Nephron progenitor cell (in vitro differentiated cells): ENCODE measurements at regions not wholly inside any gene's neighbourhood (a gene's known extent, or its start where the extent isn't known, plus 50 kb on each side); places are given as distances from the start of the nearest gene placed in this dataset.

Experiments
- DNase-seq: peaks from one replicate; pipeline ENCODE4 v3.0.0; 2021
- H3K27ac Mint-ChIP-seq: 2 replicates; pipeline ENCODE4 v1.8.0; 2021; ENCODE audit warnings: mild to moderate bottlenecking, moderate library complexity, mixed read lengths
- H3K27me3 Mint-ChIP-seq: 2 replicates; pipeline ENCODE4 v1.8.0; 2021; ENCODE audit warnings: mild to moderate bottlenecking, low read depth, mixed read lengths; ENCODE audit not compliant: poor library complexity
- H3K36me3 Mint-ChIP-seq: 2 replicates; pipeline ENCODE4 v1.8.0; 2021; ENCODE audit warnings: low read depth, mixed read lengths
- H3K4me1 Mint-ChIP-seq: 2 replicates; pipeline ENCODE4 v1.8.0; 2021; ENCODE audit warnings: mixed read lengths
- H3K4me3 Mint-ChIP-seq: 2 replicates; pipeline ENCODE4 v1.8.0; 2021; ENCODE audit warnings: mild to moderate bottlenecking, moderate library complexity, mixed read lengths
- H3K9me3 Mint-ChIP-seq: 2 replicates; pipeline ENCODE4 v1.8.0; 2021; ENCODE audit warnings: mild to moderate bottlenecking, moderate library complexity, mixed read lengths
- TF ChIP-seq, protein P1 (sequence below): fragments of 200-600 bp; sonication (generic); IDR thresholded peaks from 2 replicates; pipeline ENCODE4 v1.5.0; 2021; ENCODE audit warnings: antibody characterized with exemption

DNA sequence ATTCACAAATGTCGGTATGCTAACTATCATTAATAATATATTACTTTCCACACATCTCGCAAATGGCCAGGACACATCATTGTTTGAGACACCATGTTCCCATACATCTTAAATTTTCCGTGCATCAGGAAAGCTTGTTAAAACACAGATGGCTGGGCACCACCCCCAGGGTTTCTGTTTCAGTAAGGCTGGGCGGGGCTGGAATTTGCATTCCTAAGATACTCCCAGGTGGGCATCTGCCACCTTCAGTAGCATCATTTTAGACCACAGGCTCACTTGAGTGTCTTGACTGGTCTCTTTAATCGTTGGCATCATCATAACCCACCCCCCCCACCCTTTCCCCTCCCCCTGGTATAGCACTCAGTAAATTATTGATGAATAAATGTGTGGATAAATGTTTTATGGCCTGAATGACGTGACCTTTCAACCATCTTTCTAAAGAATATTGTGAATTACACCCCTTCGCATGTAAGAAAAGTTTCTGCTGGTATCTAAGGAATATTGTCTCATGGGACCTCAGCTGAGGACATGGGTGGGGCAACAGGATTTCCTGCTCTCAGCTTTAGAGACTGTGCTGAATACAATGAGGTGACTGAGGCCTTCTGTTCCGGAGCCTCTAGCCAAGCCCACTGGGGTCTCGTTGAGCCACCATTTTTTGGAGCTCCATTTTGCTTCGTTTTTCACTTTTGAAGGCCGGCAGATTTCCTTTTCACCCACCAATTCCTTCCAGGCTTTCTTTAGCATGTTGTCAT is 124.1 kb upstream of the NEDD9 start:
- TF ChIP-seq, protein P1, sequence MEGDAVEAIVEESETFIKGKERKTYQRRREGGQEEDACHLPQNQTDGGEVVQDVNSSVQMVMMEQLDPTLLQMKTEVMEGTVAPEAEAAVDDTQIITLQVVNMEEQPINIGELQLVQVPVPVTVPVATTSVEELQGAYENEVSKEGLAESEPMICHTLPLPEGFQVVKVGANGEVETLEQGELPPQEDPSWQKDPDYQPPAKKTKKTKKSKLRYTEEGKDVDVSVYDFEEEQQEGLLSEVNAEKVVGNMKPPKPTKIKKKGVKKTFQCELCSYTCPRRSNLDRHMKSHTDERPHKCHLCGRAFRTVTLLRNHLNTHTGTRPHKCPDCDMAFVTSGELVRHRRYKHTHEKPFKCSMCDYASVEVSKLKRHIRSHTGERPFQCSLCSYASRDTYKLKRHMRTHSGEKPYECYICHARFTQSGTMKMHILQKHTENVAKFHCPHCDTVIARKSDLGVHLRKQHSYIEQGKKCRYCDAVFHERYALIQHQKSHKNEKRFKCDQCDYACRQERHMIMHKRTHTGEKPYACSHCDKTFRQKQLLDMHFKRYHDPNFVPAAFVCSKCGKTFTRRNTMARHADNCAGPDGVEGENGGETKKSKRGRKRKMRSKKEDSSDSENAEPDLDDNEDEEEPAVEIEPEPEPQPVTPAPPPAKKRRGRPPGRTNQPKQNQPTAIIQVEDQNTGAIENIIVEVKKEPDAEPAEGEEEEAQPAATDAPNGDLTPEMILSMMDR, result no peak
- Mint-ChIP-seq H3K27ac (no peak overlapping the region), H3K36me3 (peaks cover 10% of the 10 kb centered on the region), H3K9me3 (peaks cover 17% of the 10 kb centered on the region), H3K4me1 (peaks cover 36% of the 10 kb centered on the region), H3K4me3 (no peak overlapping the region), H3K27me3 (peaks cover 17% of the 10 kb centered on the region)
- DNase-seq, result no peak

DNA sequence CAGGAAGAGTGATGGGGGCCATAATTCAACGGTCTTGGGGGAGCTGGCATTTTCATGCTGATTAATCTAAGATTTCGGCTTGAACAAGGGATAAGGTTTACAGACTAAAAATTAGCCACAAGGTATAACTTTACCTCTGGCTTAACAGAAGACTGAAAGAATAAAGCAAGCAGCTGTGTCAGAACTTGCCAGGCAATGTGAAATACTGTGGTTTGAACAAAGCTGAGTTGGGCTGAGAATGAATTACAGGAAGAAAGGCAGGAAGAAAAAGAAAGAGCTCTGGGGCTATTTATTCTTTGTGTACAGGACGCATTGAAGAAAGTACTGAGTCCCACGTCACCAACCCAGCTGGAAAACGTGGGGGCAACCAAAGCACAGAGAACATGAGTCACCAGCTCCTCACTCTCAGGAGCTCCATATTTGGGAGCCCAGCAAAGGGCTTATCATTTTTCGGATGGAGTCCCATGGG is 121.5 kb upstream of the NEDD9 start:
- no peak for DNase-seq
- Mint-ChIP-seq H3K9me3 (peaks cover 5% of the 10 kb centered on the region), H3K27me3 (peaks cover 8% of the 10 kb centered on the region), H3K36me3 (no peaks in the 10 kb centered on the region), H3K27ac (peak overlapping the region; percentile 76), H3K4me3 (peak overlapping the region; percentile 5), H3K4me1 (peaks cover 36% of the 10 kb centered on the region)
- TF ChIP-seq, protein P1, result no peak

DNA sequence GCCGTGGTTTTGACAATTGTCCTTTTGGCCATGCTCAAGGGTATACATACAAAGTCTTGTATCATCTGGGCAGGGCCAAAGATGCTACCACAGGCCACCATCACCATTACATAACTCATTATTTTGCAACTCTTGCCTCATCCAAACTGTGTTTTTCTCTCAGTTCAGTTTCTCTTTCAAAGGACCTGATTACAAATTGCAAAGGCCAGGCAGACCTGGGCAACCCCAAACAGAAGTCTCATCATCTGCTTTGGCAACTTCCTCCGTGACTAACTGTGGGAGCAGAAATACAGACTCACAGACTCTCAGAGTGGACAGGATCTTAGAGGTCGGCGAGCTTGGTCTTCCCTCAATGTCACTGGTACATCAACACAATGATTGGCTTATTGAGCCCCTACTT is 117.8 kb upstream of the NEDD9 start:
- DNase-seq, result no peak
- H3K36me3 Mint-ChIP-seq, result no peaks in the 10 kb centered on the region
- TF ChIP-seq, protein P1, result no peak
- peaks cover 10% of the 10 kb centered on the region for H3K27me3 Mint-ChIP-seq
- H3K4me1 Mint-ChIP-seq, result peaks cover 45% of the 10 kb centered on the region
- H3K9me3 Mint-ChIP-seq, result peaks cover 19% of the 10 kb centered on the region
- H3K27ac Mint-ChIP-seq, result peak overlapping the region; percentile 26
- no peak overlapping the region for H3K4me3 Mint-ChIP-seq

DNA sequence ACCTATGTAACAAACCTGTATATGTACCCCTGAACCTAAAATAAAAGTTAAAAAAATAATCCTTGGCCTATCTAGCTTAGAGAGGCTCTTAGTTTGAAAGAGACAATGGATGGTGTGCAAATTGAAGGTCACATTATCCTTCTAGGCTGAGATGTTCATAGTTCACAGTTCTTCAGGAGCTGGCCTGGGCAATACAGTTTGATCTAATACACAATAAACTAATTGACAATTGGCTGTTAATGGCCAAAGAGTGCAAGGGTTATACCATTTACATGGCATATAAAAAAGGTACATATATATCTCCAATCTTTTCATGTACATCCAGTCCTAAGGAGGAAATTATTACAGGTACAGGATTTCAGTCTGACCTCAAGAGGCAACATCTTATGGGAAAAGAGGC is 117.4 kb upstream of the NEDD9 start:
- no peaks in the 10 kb centered on the region for H3K36me3 Mint-ChIP-seq
- TF ChIP-seq, protein P1, result no peak
- peaks cover 12% of the 10 kb centered on the region for H3K27me3 Mint-ChIP-seq
- H3K27ac Mint-ChIP-seq, result no peak overlapping the region
- DNase-seq, result no peak
- no peak overlapping the region for H3K4me3 Mint-ChIP-seq
- peaks cover 19% of the 10 kb centered on the region for H3K9me3 Mint-ChIP-seq
- H3K4me1 Mint-ChIP-seq, result peaks cover 45% of the 10 kb centered on the region

DNA sequence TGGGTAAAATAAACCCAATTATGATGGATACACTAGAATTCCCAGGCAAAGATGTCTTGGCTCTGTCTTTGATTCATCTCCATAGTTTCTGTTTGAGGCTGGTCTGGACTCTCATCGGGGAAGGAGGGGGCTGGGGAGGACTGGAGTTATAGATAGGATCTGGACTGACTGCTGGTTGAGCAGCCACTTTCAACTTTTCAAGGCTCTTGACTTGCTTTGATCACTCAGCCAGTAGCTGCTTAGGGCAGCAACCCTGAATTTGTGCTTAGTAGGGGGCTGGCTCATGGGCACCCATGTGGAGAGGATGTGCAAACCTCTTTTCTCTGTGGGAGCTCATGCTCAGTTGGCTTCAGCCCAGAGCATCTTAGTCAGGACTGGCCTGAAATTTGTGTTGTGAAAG is 114.0 kb upstream of the NEDD9 start:
- H3K27me3 Mint-ChIP-seq, result peaks cover 10% of the 10 kb centered on the region
- peaks cover 30% of the 10 kb centered on the region for H3K4me1 Mint-ChIP-seq
- TF ChIP-seq, protein P1, result no peak
- H3K9me3 Mint-ChIP-seq, result peaks cover 19% of the 10 kb centered on the region
- DNase-seq, result peak; percentile 14
- no peaks in the 10 kb centered on the region for H3K36me3 Mint-ChIP-seq
- no peak overlapping the region for H3K4me3 Mint-ChIP-seq
- no peak overlapping the region for H3K27ac Mint-ChIP-seq

DNA sequence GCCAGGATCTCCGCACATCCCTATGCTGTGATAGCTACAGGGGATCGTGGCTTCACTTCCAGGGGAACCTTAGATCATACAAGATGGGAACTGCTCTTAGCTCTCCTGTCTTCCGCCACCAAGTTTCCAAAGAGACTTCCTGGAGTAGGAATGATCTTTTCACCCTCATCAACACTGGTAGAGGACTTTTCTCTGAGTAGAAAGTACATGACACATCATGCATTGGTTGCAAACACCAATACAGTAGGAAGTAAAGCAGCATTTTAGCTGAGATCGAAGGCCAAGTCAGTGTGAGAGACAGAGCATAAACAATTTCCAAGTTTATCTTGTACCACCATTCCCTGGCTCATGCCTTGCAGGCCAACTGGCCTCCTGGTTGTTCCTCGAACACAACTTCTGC is 113.1 kb upstream of the NEDD9 start:
- peaks cover 7% of the 10 kb centered on the region for H3K27me3 Mint-ChIP-seq
- H3K4me1 Mint-ChIP-seq, result peaks cover 30% of the 10 kb centered on the region
- no peaks in the 10 kb centered on the region for H3K36me3 Mint-ChIP-seq
- TF ChIP-seq, protein P1, result no peak
- peaks cover 26% of the 10 kb centered on the region for H3K9me3 Mint-ChIP-seq
- no peak overlapping the region for H3K27ac Mint-ChIP-seq
- no peak for DNase-seq
- H3K4me3 Mint-ChIP-seq, result no peak overlapping the region
